ENCODE measurements at regions not wholly inside any gene's neighbourhood (a gene's known extent, or its start where the extent isn't known, plus 50 kb on each side); places are given as distances from the start of the nearest gene placed in this dataset.
"Not testable (repeated sequence)": the region's sequence is repeated elsewhere in the genome, so short reads cannot be mapped to it uniquely, and the experiment has no call there.

GRCh38 chr14:105881021-105881930 lies 354.9 kb downstream of the TMEM121 start:
- DNase-seq (ENCODE audit: low read depth in 1 of 2, low spot score in 1 of 2) = no peak
- H3K27me3 ChIP-seq = no peaks in the 10 kb centered on the region
- H3K4me3 ChIP-seq = no peak overlapping the region
- no peak overlapping the region for H3K27ac ChIP-seq
- TF ChIP-seq CTCF (IDR thresholded peaks at IDR 0.05; ENCODE audit: low read depth, low read length) = no peak
- H3K4me1 ChIP-seq (ENCODE audit: low read depth) = no peaks in the 10 kb centered on the region
- H3K36me3 ChIP-seq = no peaks in the 10 kb centered on the region
- no peaks in the 10 kb centered on the region for H3K9me3 ChIP-seq (ENCODE audit: low read depth)

GRCh38 chr14:105882011-105882410 lies 355.6 kb downstream of the TMEM121 start:
- H3K36me3 ChIP-seq; H3K9me3 ChIP-seq (ENCODE audit: low read depth); H3K27ac ChIP-seq; DNase-seq (ENCODE audit: low read depth in 1 of 2, low spot score in 1 of 2); H3K4me1 ChIP-seq (ENCODE audit: low read depth); H3K27me3 ChIP-seq; H3K4me3 ChIP-seq: not testable (repeated sequence)

- DNase-seq (ENCODE audit: low read depth in 1 of 2, low spot score in 1 of 2) = no peak
- H3K27me3 ChIP-seq = no peaks in the 10 kb centered on the region
- no peaks in the 10 kb centered on the region for H3K4me1 ChIP-seq (ENCODE audit: low read depth)
- H3K27ac ChIP-seq = no peak overlapping the region
- no peaks in the 10 kb centered on the region for H3K9me3 ChIP-seq (ENCODE audit: low read depth)
- no peak for TF ChIP-seq CTCF (IDR thresholded peaks at IDR 0.05; ENCODE audit: low read depth, low read length)
- no peaks in the 10 kb centered on the region for H3K36me3 ChIP-seq
- H3K4me3 ChIP-seq = no peak overlapping the region
These were observed 356.2 kb downstream of the TMEM121 start for GRCh38 chr14:105882626-105883025.

GRCh38 chr14:105883066-105884005 lies 357.0 kb downstream of the TMEM121 start:
- Histone ChIP-seq H3K9me3 (ENCODE audit: low read depth) (no peaks in the 10 kb centered on the region), H3K36me3 (no peaks in the 10 kb centered on the region), H3K27ac (no peak overlapping the region), H3K27me3 (no peaks in the 10 kb centered on the region), H3K4me1 (ENCODE audit: low read depth) (no peaks in the 10 kb centered on the region), H3K4me3 (no peak overlapping the region)
- DNase-seq (ENCODE audit: low read depth in 1 of 2, low spot score in 1 of 2) = no peak
- TF ChIP-seq CTCF (IDR thresholded peaks at IDR 0.05; ENCODE audit: low read depth, low read length) = no peak

- H3K27ac ChIP-seq = not testable (repeated sequence)
These were observed 357.9 kb downstream of the TMEM121 start for GRCh38 chr14:105884192-105884807.

GRCh38 chr14:105884808-105885281 lies 358.5 kb downstream of the TMEM121 start:
- DNase-seq (ENCODE audit: low read depth in 1 of 2, low spot score in 1 of 2) = no peak
- no peaks in the 10 kb centered on the region for H3K9me3 ChIP-seq (ENCODE audit: low read depth)
- H3K4me3 ChIP-seq = no peak overlapping the region
- H3K27ac ChIP-seq = no peak overlapping the region
- no peaks in the 10 kb centered on the region for H3K4me1 ChIP-seq (ENCODE audit: low read depth)
- no peak for TF ChIP-seq CTCF (IDR thresholded peaks at IDR 0.05; ENCODE audit: low read depth, low read length)
- no peaks in the 10 kb centered on the region for H3K27me3 ChIP-seq
- no peaks in the 10 kb centered on the region for H3K36me3 ChIP-seq

More at GRCh38 chr14:105884192-105884807, 357.9 kb downstream of the TMEM121 start:
- not testable (repeated sequence) for DNase-seq (ENCODE audit: low read depth in 1 of 2, low spot score in 1 of 2); H3K9me3 ChIP-seq (ENCODE audit: low read depth); H3K4me1 ChIP-seq (ENCODE audit: low read depth); H3K36me3 ChIP-seq; H3K27me3 ChIP-seq; H3K4me3 ChIP-seq
